ENCODE measurements at regions not wholly inside any gene's neighbourhood (a gene's known extent, or its start where the extent isn't known, plus 50 kb on each side); places are given as distances from the start of the nearest gene placed in this dataset.

GRCh38 chr1:178644308-178645120 lies 80.5 kb upstream of the RALGPS2 start:
- TF ChIP-seq CTCF (IDR thresholded peaks at IDR 0.05), result no peak
- no peak for TF ChIP-seq EZH2 (IDR thresholded peaks at IDR 0.05; ENCODE audit: borderline replicate concordance, insufficient read depth, low read depth, low read length, poor library complexity, severe bottlenecking)
